ENCODE measurements at regions not wholly inside any gene's neighbourhood (a gene's known extent, or its start where the extent isn't known, plus 50 kb on each side); places are given as distances from the start of the nearest gene placed in this dataset.

- no peak for DNase-seq
Observed at GRCh38 chr13:33953781-33954180, 135.8 kb downstream of the RFC3 start.

- no peak for DNase-seq
Observed at GRCh38 chr13:33956346-33956745, 138.4 kb downstream of the RFC3 start.

- DNase-seq, result no peak
Observed at GRCh38 chr13:33957497-33957905, 139.6 kb downstream of the RFC3 start.

- DNase-seq, result no peak
Observed at GRCh38 chr13:33958964-33959363, 141.0 kb downstream of the RFC3 start.

- DNase-seq, result no peak
Observed at GRCh38 chr13:33963134-33963533, 145.2 kb downstream of the RFC3 start.

- no peak for DNase-seq
Observed at GRCh38 chr13:33963895-33964294, 145.9 kb downstream of the RFC3 start.

GRCh38 chr13:33968520-33969507 is 150.9 kb downstream of the RFC3 start:
- DNase-seq, result no peak

- DNase-seq, result no peak
Observed at GRCh38 chr13:33970746-33971561, 153.0 kb downstream of the RFC3 start.

GRCh38 chr13:33971562-33971819 is 153.5 kb downstream of the RFC3 start:
- no peak for DNase-seq

GRCh38 chr13:33973194-33973593 is 155.2 kb downstream of the RFC3 start:
- no peak for DNase-seq

- no peak for DNase-seq
Observed at GRCh38 chr13:33976965-33977364, 159.0 kb downstream of the RFC3 start.

GRCh38 chr13:33978653-33979052 is 160.7 kb downstream of the RFC3 start:
- DNase-seq, result no peak

GRCh38 chr13:33992881-33993336 is 175.0 kb downstream of the RFC3 start:
- no peak for DNase-seq

- no peak for DNase-seq
Observed at GRCh38 chr13:33994198-33994597, 176.2 kb downstream of the RFC3 start.

- no peak for DNase-seq
Observed at GRCh38 chr13:33994826-33995502, 177.0 kb downstream of the RFC3 start.

GRCh38 chr13:33996636-33997035 is 178.7 kb downstream of the RFC3 start:
- no peak for DNase-seq

GRCh38 chr13:33997574-33997973 is 179.6 kb downstream of the RFC3 start:
- no peak for DNase-seq

- DNase-seq, result no peak
Observed at GRCh38 chr13:33999811-34000605, 182.1 kb downstream of the RFC3 start.

- no peak for DNase-seq
Observed at GRCh38 chr13:34000955-34001354, 183.0 kb downstream of the RFC3 start.

GRCh38 chr13:34001389-34001788 is 183.4 kb downstream of the RFC3 start:
- DNase-seq, result no peak

GRCh38 chr13:34002141-34002540 is 184.2 kb downstream of the RFC3 start:
- no peak for DNase-seq

- DNase-seq, result no peak
Observed at GRCh38 chr13:34002924-34003323, 185.0 kb downstream of the RFC3 start.

- no peak for DNase-seq
Observed at GRCh38 chr13:34003656-34004055, 185.7 kb downstream of the RFC3 start.
